GM23248 (cell line): ENCODE measurements at regions not wholly inside any gene's neighbourhood (a gene's known extent, or its start where the extent isn't known, plus 50 kb on each side); places are given as distances from the start of the nearest gene placed in this dataset.

ENCODE experiments used
- DNase-seq: peaks from one replicate; pipeline ENCODE4 v3.0.0-alpha.2; 2015
- H2AFZ ChIP-seq: fragments of 200-600 bp; sonication (generic); 2 replicates; pipeline ENCODE4 v1.6.1; 2016; ENCODE audit warnings: antibody characterized with exemption
- H3F3A ChIP-seq: fragments of 200-600 bp; sonication (generic); 2 replicates; pipeline ENCODE4 v1.6.1; 2016; ENCODE audit warnings: mild to moderate bottlenecking, antibody characterized with exemption, mixed run types; ENCODE audit not compliant: insufficient read depth
- H3K27ac ChIP-seq: fragments of 200-600 bp; sonication (generic); 2 replicates; pipeline ENCODE4 v1.5.1; 2016; ENCODE audit warnings: mild to moderate bottlenecking
- H3K27me3 ChIP-seq: fragments of 200-600 bp; sonication (generic); replicated peaks from 2 replicates; pipeline ENCODE4 v1.6.1; 2016; ENCODE audit warnings: mild to moderate bottlenecking; ENCODE audit not compliant: insufficient read depth
- H3K36me3 ChIP-seq: fragments of 200-600 bp; sonication (generic); 2 replicates; pipeline ENCODE4 v1.6.1; 2016; ENCODE audit warnings: low read depth, mild to moderate bottlenecking
- H3K4me1 ChIP-seq: fragments of 200-600 bp; sonication (generic); 2 replicates; pipeline ENCODE4 v1.6.1; 2016; ENCODE audit warnings: mild to moderate bottlenecking; ENCODE audit not compliant: insufficient read depth
- H3K4me2 ChIP-seq: fragments of 200-600 bp; sonication (generic); one replicate; pipeline ENCODE4 v1.6.1; 2016; ENCODE audit warnings: mild to moderate bottlenecking; ENCODE audit not compliant: unreplicated experiment
- H3K4me3 ChIP-seq: fragments of 200-600 bp; sonication (generic); 2 replicates; pipeline ENCODE4 v1.5.1; 2016; ENCODE audit warnings: mild to moderate bottlenecking
- H3K79me2 ChIP-seq: fragments of 200-600 bp; sonication (generic); 2 replicates; pipeline ENCODE4 v1.6.1; 2016; ENCODE audit warnings: mild to moderate bottlenecking; ENCODE audit not compliant: insufficient read depth
- H3K9ac ChIP-seq: fragments of 200-600 bp; sonication (generic); 2 replicates; pipeline ENCODE4 v1.6.1; 2016; ENCODE audit warnings: mild to moderate bottlenecking
- H3K9me2 ChIP-seq: fragments of 200-600 bp; sonication (generic); 2 replicates; pipeline ENCODE4 v1.6.1; 2016; ENCODE audit warnings: mixed run types, mild to moderate bottlenecking, moderate library complexity; ENCODE audit not compliant: insufficient read depth
- H3K9me3 ChIP-seq: fragments of 200-600 bp; sonication (generic); one replicate; pipeline ENCODE4 v1.6.1; 2017; ENCODE audit warnings: low read depth
- H4K20me1 ChIP-seq: fragments of 200-600 bp; sonication (generic); 2 replicates; pipeline ENCODE4 v1.6.0; 2016; ENCODE audit not compliant: insufficient read depth
- EZH2 ChIP-seq: fragments of 200-600 bp; sonication (generic); IDR thresholded peaks from 2 replicates; pipeline ENCODE4 v1.6.1; 2018; ENCODE audit warnings: antibody characterized with exemption, mild to moderate bottlenecking; ENCODE audit not compliant: insufficient read depth, poor library complexity, severe bottlenecking
- EZH2phosphoT487 ChIP-seq: fragments of 200-600 bp; sonication (generic); IDR thresholded peaks from 2 replicates; pipeline ENCODE4 v1.6.1; 2018; ENCODE audit warnings: antibody characterized with exemption, moderate library complexity, mild to moderate bottlenecking, low read depth; ENCODE audit not compliant: insufficient read depth
- WGBS, 2 experiments: methylation state at CpG; one replicate each; pipeline ENCODE4 v1.1.6; 2015 to 2017; ENCODE audit warnings: low lambda C conversion rate in 2 of 2, low coverage in 1 of 2; ENCODE audit errors: missing lambda C conversion rate in 2 of 2; 5-methylcytosine and 5-hydroxymethylcytosine counted together
- in situ Hi-C: fragments of 300-500 bp; cut with MboI; formaldehyde crosslinking; loops from 2 replicates; pipeline ENCODE4 v1.15.0; 2020

GRCh38 chr1:244187310-244187709 lies 136.2 kb downstream of the ZBTB18 start:
- H3K4me2 ChIP-seq: no peak overlapping the region
- no peaks in the 10 kb centered on the region; the same call in 1 of the 2 replicates for H3K27me3 ChIP-seq
- in situ Hi-C loops: no loop called here
- H3K79me2 ChIP-seq: no peaks in the 10 kb centered on the region
- DNase-seq: no peak
- no peak overlapping the region for H3K9ac ChIP-seq
- H2AFZ ChIP-seq: no peak overlapping the region
- no peaks in the 10 kb centered on the region for H3K36me3 ChIP-seq
- H3K27ac ChIP-seq: no peak overlapping the region
- H3K9me3 ChIP-seq: no peaks in the 10 kb centered on the region
- H3K9me2 ChIP-seq: no peaks in the 10 kb centered on the region
- H3K4me1 ChIP-seq: no peaks in the 10 kb centered on the region
- no peaks in the 10 kb centered on the region for H3F3A ChIP-seq
- H4K20me1 ChIP-seq: no peaks in the 10 kb centered on the region
- WGBS, 2 experiments: 74 to 77% methylated on average over 12 of the region's 12 CpGs
- TF ChIP-seq EZH2: no peak
- no peak for TF ChIP-seq EZH2phosphoT487
- H3K4me3 ChIP-seq: no peak overlapping the region

GRCh38 chr1:244191581-244191980 lies 140.5 kb downstream of the ZBTB18 start:
- Histone ChIP-seq H3K36me3 (no peaks in the 10 kb centered on the region), H3K9me2 (no peaks in the 10 kb centered on the region), H2AFZ (no peak overlapping the region), H3F3A (no peaks in the 10 kb centered on the region), H3K4me3 (no peak overlapping the region), H3K4me2 (no peak overlapping the region), H3K79me2 (no peaks in the 10 kb centered on the region), H3K4me1 (no peaks in the 10 kb centered on the region), H3K27me3 (peaks cover 8% of the 10 kb centered on the region; the same call in 1 of the 2 replicates), H3K9ac (no peak overlapping the region), H4K20me1 (no peaks in the 10 kb centered on the region), H3K27ac (no peak overlapping the region), H3K9me3 (no peaks in the 10 kb centered on the region)
- TF ChIP-seq EZH2phosphoT487: no peak
- TF ChIP-seq EZH2: no peak
- in situ Hi-C loops: no loop called here
- WGBS, 2 experiments: 53 to 61% methylated on average over 5 of the region's 5 CpGs
- no peak for DNase-seq

GRCh38 chr1:244192325-244192724 lies 141.2 kb downstream of the ZBTB18 start:
- no peak overlapping the region for H3K4me2 ChIP-seq
- WGBS, 2 experiments: 53 to 62% methylated on average over 3 of the region's 3 CpGs
- H3K9me2 ChIP-seq: no peaks in the 10 kb centered on the region
- no peaks in the 10 kb centered on the region for H4K20me1 ChIP-seq
- no peak overlapping the region for H3K9ac ChIP-seq
- H3K9me3 ChIP-seq: no peaks in the 10 kb centered on the region
- no peak overlapping the region for H3K4me3 ChIP-seq
- H3K36me3 ChIP-seq: no peaks in the 10 kb centered on the region
- peaks cover 8% of the 10 kb centered on the region; the same call in 1 of the 2 replicates for H3K27me3 ChIP-seq
- H3F3A ChIP-seq: no peaks in the 10 kb centered on the region
- no peaks in the 10 kb centered on the region for H3K4me1 ChIP-seq
- no peak for DNase-seq
- H3K27ac ChIP-seq: no peak overlapping the region
- no peak overlapping the region for H2AFZ ChIP-seq
- no peak for TF ChIP-seq EZH2
- no peak for TF ChIP-seq EZH2phosphoT487
- in situ Hi-C loops: no loop called here
- H3K79me2 ChIP-seq: no peaks in the 10 kb centered on the region

- Histone ChIP-seq H3K79me2 (no peaks in the 10 kb centered on the region), H3K9ac (no peak overlapping the region), H3F3A (no peaks in the 10 kb centered on the region), H3K36me3 (no peaks in the 10 kb centered on the region), H3K9me3 (no peaks in the 10 kb centered on the region), H3K27me3 (peaks cover 8% of the 10 kb centered on the region; the same call in 1 of the 2 replicates), H3K27ac (no peak overlapping the region), H3K9me2 (no peaks in the 10 kb centered on the region), H3K4me2 (no peak overlapping the region), H3K4me3 (no peak overlapping the region), H3K4me1 (no peaks in the 10 kb centered on the region), H4K20me1 (no peaks in the 10 kb centered on the region), H2AFZ (no peak overlapping the region)
- WGBS, 2 experiments: 62 to 66% methylated on average over 6 of the region's 6 CpGs
- in situ Hi-C loops: no loop called here
- TF ChIP-seq EZH2 (no peak), EZH2phosphoT487 (no peak)
- no peak for DNase-seq
Observed at GRCh38 chr1:244196571-244197285, 145.6 kb downstream of the ZBTB18 start.
